T-helper 1 cell treated with Interleukin-12 subunit alpha and Interleukin-12 subunit beta and Interleukin-4 antibody, amounts not matched to agents 30 μg/mL and 1 μg/mL, for 36 hours (primary cell): ENCODE measurements at regions not wholly inside any gene's neighbourhood (a gene's known extent, or its start where the extent isn't known, plus 50 kb on each side); places are given as distances from the start of the nearest gene placed in this dataset.
"Not testable (repeated sequence)": the region's sequence is repeated elsewhere in the genome, so short reads cannot be mapped to it uniquely, and the experiment has no call there.

Experiments used
- H3K27ac Mint-ChIP-seq: one replicate; pipeline ENCODE4 v1.8.0; 2021; ENCODE audit warnings: mild to moderate bottlenecking, mixed read lengths
- H3K27me3 Mint-ChIP-seq: one replicate; pipeline ENCODE4 v1.8.0; 2021; ENCODE audit warnings: low read depth, mixed read lengths
- H3K36me3 Mint-ChIP-seq: one replicate; pipeline ENCODE4 v1.8.0; 2021; ENCODE audit warnings: low read depth, mixed read lengths
- H3K4me1 Mint-ChIP-seq: one replicate; pipeline ENCODE4 v1.8.0; 2021; ENCODE audit warnings: low read depth, mixed read lengths
- H3K4me3 Mint-ChIP-seq: one replicate; pipeline ENCODE4 v1.8.0; 2021; ENCODE audit warnings: mild to moderate bottlenecking, moderate library complexity, mixed read lengths
- H3K9me3 Mint-ChIP-seq: one replicate; pipeline ENCODE4 v1.8.0; 2021; ENCODE audit warnings: mixed read lengths

GRCh38 chr3:61483997-61484396 is 77.4 kb upstream of the PTPRG start:
- Mint-ChIP-seq H3K4me1 (peaks cover 5% of the 10 kb centered on the region), H3K9me3 (no peaks in the 10 kb centered on the region), H3K27me3 (no peaks in the 10 kb centered on the region), H3K27ac (no peak overlapping the region), H3K4me3 (no peak overlapping the region), H3K36me3 (no peaks in the 10 kb centered on the region)

- no peak overlapping the region for H3K27ac Mint-ChIP-seq
- peaks cover 7% of the 10 kb centered on the region for H3K27me3 Mint-ChIP-seq
- H3K4me3 Mint-ChIP-seq: no peak overlapping the region
- H3K36me3 Mint-ChIP-seq: no peaks in the 10 kb centered on the region
- H3K9me3 Mint-ChIP-seq: peaks cover 3% of the 10 kb centered on the region
- no peaks in the 10 kb centered on the region for H3K4me1 Mint-ChIP-seq
Measured at GRCh38 chr3:61493339-61493738, 68.0 kb upstream of the PTPRG start.

- not testable (repeated sequence) for H3K27me3 Mint-ChIP-seq, H3K4me1 Mint-ChIP-seq, H3K4me3 Mint-ChIP-seq
Measured at GRCh38 chr3:61494309-61494708, 67.1 kb upstream of the PTPRG start.

GRCh38 chr3:61497463-61497862 is 63.9 kb upstream of the PTPRG start:
- Mint-ChIP-seq H3K4me1 (no peaks in the 10 kb centered on the region), H3K27ac (no peak overlapping the region), H3K4me3 (no peak overlapping the region), H3K27me3 (peaks cover 15% of the 10 kb centered on the region), H3K36me3 (no peaks in the 10 kb centered on the region), H3K9me3 (peaks cover 9% of the 10 kb centered on the region)

More at GRCh38 chr3:61494309-61494708, 67.1 kb upstream of the PTPRG start:
- H3K27ac Mint-ChIP-seq, H3K36me3 Mint-ChIP-seq, H3K9me3 Mint-ChIP-seq: not testable (repeated sequence)

- Mint-ChIP-seq H3K36me3 (no peaks in the 10 kb centered on the region), H3K27me3 (peaks cover 6% of the 10 kb centered on the region), H3K4me1 (peaks cover 8% of the 10 kb centered on the region), H3K9me3 (peaks cover 14% of the 10 kb centered on the region), H3K27ac (no peak overlapping the region), H3K4me3 (no peak overlapping the region)
Measured at GRCh38 chr3:61505197-61505596, 56.2 kb upstream of the PTPRG start.

- peaks cover 11% of the 10 kb centered on the region for H3K4me1 Mint-ChIP-seq
- H3K27ac Mint-ChIP-seq: no peak overlapping the region
- no peak overlapping the region for H3K4me3 Mint-ChIP-seq
- peaks cover 5% of the 10 kb centered on the region for H3K9me3 Mint-ChIP-seq
- H3K36me3 Mint-ChIP-seq: no peaks in the 10 kb centered on the region
- no peaks in the 10 kb centered on the region for H3K27me3 Mint-ChIP-seq
Measured at GRCh38 chr3:61507946-61508345, 53.4 kb upstream of the PTPRG start.
